Stomach (tissue), 8 donors: ENCODE measurements at regions not wholly inside any gene's neighbourhood (a gene's known extent, or its start where the extent isn't known, plus 50 kb on each side); places are given as distances from the start of the nearest gene placed in this dataset.
"Not testable (repeated sequence)": the region's sequence is repeated elsewhere in the genome, so short reads cannot be mapped to it uniquely, and the experiment has no call there.

Experiments
- DNase-seq, 2 donors: peaks; one replicate each; pipeline versions ENCODE4 v3.0.0 to v3.0.0-alpha.2; 2013 to 2019
- H3K27ac ChIP-seq, 5 donors: fragments of 200-600 bp in 4 of 5; sonication (generic) in 4 of 5; one replicate each; pipeline ENCODE4 v1.5.1; 2013 to 2019; ENCODE audit warnings: mild to moderate bottlenecking in 1 of 5, moderate library complexity in 1 of 5
- H3K27me3 ChIP-seq, 3 donors: fragments of 200-600 bp; sonication (generic); one replicate each; pipeline ENCODE4 v1.5.1; 2017 to 2019; ENCODE audit warnings: mixed run types in 1 of 3
- H3K36me3 ChIP-seq, 4 donors: fragments of 200-600 bp; sonication (generic); 1 replicate in 3 of 4; 2 replicates in 1 of 4; pipeline ENCODE4 v1.5.1; 2016 to 2019
- H3K4me1 ChIP-seq, 4 donors: fragments of 200-600 bp; sonication (generic); one replicate each; pipeline ENCODE4 v1.5.1; 2016 to 2019
- H3K4me3 ChIP-seq, 4 donors: fragments of 200-600 bp; sonication (generic) in 3 of 4; one replicate each; pipeline ENCODE4 v1.5.1; 2016 to 2019; ENCODE audit warnings: mild to moderate bottlenecking in 1 of 4
- H3K9me3 ChIP-seq, 4 donors: fragments of 200-600 bp; sonication (generic); one replicate each; pipeline ENCODE4 v1.5.1; 2016 to 2019
- EP300 ChIP-seq: sonication (generic); formaldehyde crosslinking; IDR thresholded peaks from one replicate; pipeline ENCODE4 v1.6.1; 2017; ENCODE audit warnings: antibody characterized with exemption
- POLR2A ChIP-seq, 4 donors: fragments of 450-650 bp; IDR thresholded peaks; one replicate each; pipeline ENCODE4 v1.6.1; 2016; ENCODE audit warnings: antibody characterized with exemption in 4 of 4, control low read depth in 2 of 4, mild to moderate bottlenecking in 1 of 4, moderate library complexity in 1 of 4
- POLR2AphosphoS5 ChIP-seq, 3 donors: sonication (generic); formaldehyde crosslinking; IDR thresholded peaks; one replicate each; pipeline ENCODE4 v1.6.1; 2016; ENCODE audit warnings: antibody characterized with exemption in 3 of 3
- WGBS, 5 donors: extraction: QIAGEN DNeasy Blood & Tissue Kit in 3 of 5; methylation state at CpG; one replicate each; pipeline versions ENCODE4 v1.1.5 to v1.1.7; 2013 to 2018; 5-methylcytosine and 5-hydroxymethylcytosine counted together
- intact Hi-C: fragments of 100-400 bp; cut with DNase I; formaldehyde crosslinking; loops from one replicate; pipeline ENCODE4 v1.15.1; 2023; ENCODE audit warnings: low total_unique reads
- TF ChIP-seq, protein P1 (sequence below), 7 experiments: fragments of 450-650 bp in 4 of 7; fragments of 200-600 bp in 3 of 7; sonication (generic) in 3 of 7; IDR thresholded peaks; one replicate each; pipeline ENCODE4 v1.5.1; 2016 to 2019; ENCODE audit warnings: antibody characterized with exemption in 7 of 7, control low read depth in 2 of 7, mild to moderate bottlenecking in 1 of 7
- donor health status: healthy with polysubstance abuse.
- donor health status: Bipolar disorder and iron deficiency.
- donor health status: healthy.

DNA sequence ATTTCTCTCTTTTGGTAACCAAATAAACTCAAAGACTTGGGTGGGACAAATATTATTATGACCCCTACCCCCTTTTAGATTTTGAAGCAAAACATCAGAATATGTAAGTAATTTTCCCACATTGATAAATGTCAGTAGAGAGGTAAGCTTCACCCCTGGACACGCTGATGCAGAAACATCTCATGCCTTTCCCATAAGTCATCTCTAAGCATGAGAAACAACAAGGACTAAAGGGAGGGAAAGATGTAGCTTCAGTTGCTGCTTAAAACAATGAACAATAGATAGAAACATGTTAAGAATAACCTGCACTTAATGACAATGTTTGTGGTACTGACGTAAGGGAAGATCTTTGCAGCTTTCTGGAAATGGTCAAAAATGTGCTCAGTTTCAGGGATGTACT is 56.3 kb upstream of the SLC8A3 start:
- H3K27ac ChIP-seq, result no peak overlapping the region
- no peaks in the 10 kb centered on the region for H3K36me3 ChIP-seq
- H3K4me3 ChIP-seq, result no peak overlapping the region
- WGBS, 5 donors, result 68 to 86% (median 82%) methylated on average over 2 of the region's 2 CpGs
- intact Hi-C loops, result no loop called here
- no peaks in the 10 kb centered on the region for H3K4me1 ChIP-seq
- DNase-seq, result no peak
- TF ChIP-seq EP300, result no peak
- no peaks in the 10 kb centered on the region for H3K9me3 ChIP-seq
- no peaks in the 10 kb centered on the region for H3K27me3 ChIP-seq

DNA sequence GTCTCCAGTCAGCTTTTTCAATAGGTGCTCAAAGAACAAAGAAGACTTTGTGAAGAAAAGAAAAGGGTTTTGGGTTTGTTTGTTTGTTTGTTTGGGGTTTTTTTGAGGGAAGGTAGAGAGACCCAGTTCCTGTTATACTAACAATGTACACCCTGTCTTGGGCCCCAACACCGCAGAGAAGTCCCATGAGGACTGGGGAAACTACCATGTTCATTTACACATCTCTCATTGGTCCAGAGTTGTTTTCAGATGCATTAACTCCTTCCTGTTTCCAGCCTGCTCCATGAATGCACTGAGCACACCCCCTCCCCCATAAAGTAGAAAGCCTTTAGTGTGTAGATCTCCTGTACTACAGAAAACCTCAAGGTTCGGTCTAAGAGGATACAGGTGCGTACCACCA is 51.1 kb upstream of the SLC8A3 start:
- H3K9me3 ChIP-seq, result no peaks in the 10 kb centered on the region
- H3K36me3 ChIP-seq, result no peaks in the 10 kb centered on the region
- TF ChIP-seq POLR2AphosphoS5 (IDR thresholded peaks at IDR 0.05) (no peak), EP300 (no peak), POLR2A (IDR thresholded peaks at IDR 0.05) (no peak)
- TF ChIP-seq, protein P1, sequence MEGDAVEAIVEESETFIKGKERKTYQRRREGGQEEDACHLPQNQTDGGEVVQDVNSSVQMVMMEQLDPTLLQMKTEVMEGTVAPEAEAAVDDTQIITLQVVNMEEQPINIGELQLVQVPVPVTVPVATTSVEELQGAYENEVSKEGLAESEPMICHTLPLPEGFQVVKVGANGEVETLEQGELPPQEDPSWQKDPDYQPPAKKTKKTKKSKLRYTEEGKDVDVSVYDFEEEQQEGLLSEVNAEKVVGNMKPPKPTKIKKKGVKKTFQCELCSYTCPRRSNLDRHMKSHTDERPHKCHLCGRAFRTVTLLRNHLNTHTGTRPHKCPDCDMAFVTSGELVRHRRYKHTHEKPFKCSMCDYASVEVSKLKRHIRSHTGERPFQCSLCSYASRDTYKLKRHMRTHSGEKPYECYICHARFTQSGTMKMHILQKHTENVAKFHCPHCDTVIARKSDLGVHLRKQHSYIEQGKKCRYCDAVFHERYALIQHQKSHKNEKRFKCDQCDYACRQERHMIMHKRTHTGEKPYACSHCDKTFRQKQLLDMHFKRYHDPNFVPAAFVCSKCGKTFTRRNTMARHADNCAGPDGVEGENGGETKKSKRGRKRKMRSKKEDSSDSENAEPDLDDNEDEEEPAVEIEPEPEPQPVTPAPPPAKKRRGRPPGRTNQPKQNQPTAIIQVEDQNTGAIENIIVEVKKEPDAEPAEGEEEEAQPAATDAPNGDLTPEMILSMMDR (IDR thresholded peaks at IDR 0.05), result no peak
- intact Hi-C loops, result no loop called here
- no peaks in the 10 kb centered on the region for H3K4me1 ChIP-seq
- no peak overlapping the region for H3K27ac ChIP-seq
- no peak for DNase-seq
- 39 to 52% (median 51%) methylated on average over 3 of the region's 3 CpGs for WGBS, 5 donors
- H3K4me3 ChIP-seq, result no peak overlapping the region
- no peaks in the 10 kb centered on the region for H3K27me3 ChIP-seq

- H3K4me1 ChIP-seq, H3K36me3 ChIP-seq, DNase-seq, H3K27me3 ChIP-seq, H3K4me3 ChIP-seq, intact Hi-C loops, H3K9me3 ChIP-seq, H3K27ac ChIP-seq: not testable (repeated sequence)
- WGBS, 5 donors, result 31 to 65% (median 40%) methylated on average over 1 of the region's 1 CpG
Measured at GRCh38 chr14:70238635-70239034, 49.9 kb upstream of the SLC8A3 start.
